Endodermal cell (in vitro differentiated cells): ENCODE measurements at regions not wholly inside any gene's neighbourhood (a gene's known extent, or its start where the extent isn't known, plus 50 kb on each side); places are given as distances from the start of the nearest gene placed in this dataset.

ENCODE experiments used
- DNase-seq: peaks from one replicate; pipeline ENCODE4 v3.0.0-alpha.2; 2017
- H3K27ac ChIP-seq: 2 replicates; pipeline ENCODE4 v1.5.1; 2013; ENCODE audit warnings: mild to moderate bottlenecking, low read depth, low read length, moderate library complexity
- H3K27me3 ChIP-seq: 2 replicates; pipeline ENCODE4 v1.6.1; 2013; ENCODE audit warnings: mild to moderate bottlenecking, low read length, moderate library complexity; ENCODE audit not compliant: insufficient read depth, control insufficient read depth, poor library complexity, severe bottlenecking
- H3K36me3 ChIP-seq: 2 replicates; pipeline ENCODE4 v1.7.0; 2013; ENCODE audit warnings: mild to moderate bottlenecking, low read length, moderate library complexity; ENCODE audit not compliant: control insufficient read depth, insufficient read depth
- H3K4me1 ChIP-seq: one replicate; pipeline ENCODE4 v1.7.0; 2013; ENCODE audit warnings: low read length; ENCODE audit not compliant: control insufficient read depth, insufficient read depth
- H3K4me3 ChIP-seq: 2 replicates; pipeline ENCODE4 v1.5.1; 2013; ENCODE audit warnings: mild to moderate bottlenecking, low read length, moderate library complexity
- H3K9ac ChIP-seq: 2 replicates; pipeline ENCODE4 v1.6.1; 2013; ENCODE audit warnings: mild to moderate bottlenecking, low read length, moderate library complexity; ENCODE audit not compliant: poor library complexity, severe bottlenecking; ENCODE audit errors: extremely low read depth
- H3K9me3 ChIP-seq: 2 replicates; pipeline ENCODE4 v1.6.1; 2013; ENCODE audit warnings: mild to moderate bottlenecking, low read length, moderate library complexity; ENCODE audit not compliant: control insufficient read depth
- H3K27ac Mint-ChIP-seq: 2 replicates; pipeline ENCODE4 v1.8.0; 2020; ENCODE audit warnings: mixed read lengths
- H3K27me3 Mint-ChIP-seq: 2 replicates; pipeline ENCODE4 v1.8.0; 2021; ENCODE audit warnings: mild to moderate bottlenecking, mixed read lengths; ENCODE audit not compliant: insufficient read depth
- H3K36me3 Mint-ChIP-seq: 2 replicates; pipeline ENCODE4 v1.8.0; 2020; ENCODE audit warnings: low read depth, mixed read lengths
- H3K4me1 Mint-ChIP-seq: 2 replicates; pipeline ENCODE4 v1.8.0; 2020; ENCODE audit warnings: mixed read lengths
- H3K4me3 Mint-ChIP-seq: 2 replicates; pipeline ENCODE4 v1.8.0; 2020; ENCODE audit warnings: mild to moderate bottlenecking, moderate library complexity, mixed read lengths
- H3K9me3 Mint-ChIP-seq: 2 replicates; pipeline ENCODE4 v1.8.0; 2020; ENCODE audit warnings: mild to moderate bottlenecking, mixed read lengths
- WGBS, 2 experiments: methylation state at CpG; one replicate each; pipeline versions ENCODE4 v1.1.5 to v1.1.7; 2013; ENCODE audit warnings: missing lambda C conversion rate in 2 of 2, mixed read lengths in 1 of 2; ENCODE audit not compliant: insufficient coverage in 1 of 2, insufficient read length in 1 of 2; 5-methylcytosine and 5-hydroxymethylcytosine counted together
- TF ChIP-seq, protein P1 (sequence below): fragments of 200-600 bp; sonication (generic); conservative IDR thresholded peaks from 2 replicates; pipeline ENCODE4 v1.5.0; 2021; ENCODE audit warnings: antibody characterized with exemption, mild to moderate bottlenecking

DNA sequence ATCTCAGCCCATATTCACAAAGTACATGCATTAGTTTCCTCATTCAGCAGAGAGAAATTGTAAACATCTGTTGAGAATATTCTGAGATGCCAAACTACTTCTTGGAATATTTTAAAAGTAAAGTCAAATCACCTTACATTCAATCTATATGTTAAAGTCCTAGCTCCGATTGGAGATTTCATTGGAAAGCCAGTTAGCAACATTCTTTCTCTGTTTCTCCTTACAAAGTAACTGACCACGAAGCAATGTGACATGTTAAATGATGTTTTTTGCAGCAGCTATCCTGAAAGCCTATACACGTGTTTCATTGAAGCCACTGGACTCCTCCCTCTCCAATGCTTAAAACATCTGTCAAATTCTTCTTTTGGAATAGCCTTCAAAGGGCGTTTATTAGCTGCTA, 379.1 kb upstream of the CCNH start:
- Mint-ChIP-seq H3K9me3 (no peaks in the 10 kb centered on the region), H3K36me3 (no peaks in the 10 kb centered on the region), H3K27me3 (peaks cover 3% of the 10 kb centered on the region), H3K4me3 (no peak overlapping the region), H3K27ac (no peak overlapping the region), H3K4me1 (peaks cover 11% of the 10 kb centered on the region)
- Histone ChIP-seq H3K9ac (no peak overlapping the region), H3K36me3 (no peaks in the 10 kb centered on the region), H3K4me3 (no peak overlapping the region), H3K4me1 (no peaks in the 10 kb centered on the region), H3K27me3 (no peaks in the 10 kb centered on the region), H3K27ac (no peak overlapping the region), H3K9me3 (no peaks in the 10 kb centered on the region)
- TF ChIP-seq, protein P1, sequence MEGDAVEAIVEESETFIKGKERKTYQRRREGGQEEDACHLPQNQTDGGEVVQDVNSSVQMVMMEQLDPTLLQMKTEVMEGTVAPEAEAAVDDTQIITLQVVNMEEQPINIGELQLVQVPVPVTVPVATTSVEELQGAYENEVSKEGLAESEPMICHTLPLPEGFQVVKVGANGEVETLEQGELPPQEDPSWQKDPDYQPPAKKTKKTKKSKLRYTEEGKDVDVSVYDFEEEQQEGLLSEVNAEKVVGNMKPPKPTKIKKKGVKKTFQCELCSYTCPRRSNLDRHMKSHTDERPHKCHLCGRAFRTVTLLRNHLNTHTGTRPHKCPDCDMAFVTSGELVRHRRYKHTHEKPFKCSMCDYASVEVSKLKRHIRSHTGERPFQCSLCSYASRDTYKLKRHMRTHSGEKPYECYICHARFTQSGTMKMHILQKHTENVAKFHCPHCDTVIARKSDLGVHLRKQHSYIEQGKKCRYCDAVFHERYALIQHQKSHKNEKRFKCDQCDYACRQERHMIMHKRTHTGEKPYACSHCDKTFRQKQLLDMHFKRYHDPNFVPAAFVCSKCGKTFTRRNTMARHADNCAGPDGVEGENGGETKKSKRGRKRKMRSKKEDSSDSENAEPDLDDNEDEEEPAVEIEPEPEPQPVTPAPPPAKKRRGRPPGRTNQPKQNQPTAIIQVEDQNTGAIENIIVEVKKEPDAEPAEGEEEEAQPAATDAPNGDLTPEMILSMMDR = no peak
- 79 to 83% methylated on average over 1 to 4 of the region's 4 CpGs for WGBS, 2 experiments
- no peak for DNase-seq

DNA sequence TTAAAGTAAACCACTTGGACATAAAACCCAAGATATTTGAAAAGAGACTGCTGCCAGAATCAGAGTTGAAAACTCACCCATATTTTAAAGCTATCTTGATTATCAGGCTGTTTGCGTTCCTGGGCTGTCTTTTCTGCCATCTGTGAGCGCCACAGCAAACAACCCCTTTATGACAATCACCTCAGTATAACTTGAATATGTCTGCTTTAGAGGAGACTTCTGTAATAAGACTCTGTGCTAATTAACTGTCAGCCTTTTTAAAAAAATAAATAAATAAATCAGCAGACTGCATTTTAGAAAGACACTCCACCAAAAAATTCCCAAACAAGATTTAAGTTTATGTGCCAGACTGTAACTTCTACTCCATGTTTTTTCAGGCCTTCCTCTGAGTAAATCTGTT, 375.7 kb upstream of the CCNH start:
- no peaks in the 10 kb centered on the region for H3K9me3 ChIP-seq
- DNase-seq = no peak
- TF ChIP-seq, protein P1 = no peak
- Mint-ChIP-seq H3K27me3 (peaks cover 11% of the 10 kb centered on the region), H3K36me3 (no peaks in the 10 kb centered on the region), H3K9me3 (no peaks in the 10 kb centered on the region), H3K4me3 (no peak overlapping the region), H3K27ac (no peak overlapping the region), H3K4me1 (peaks cover 11% of the 10 kb centered on the region)
- no peaks in the 10 kb centered on the region for H3K27me3 ChIP-seq
- no peak overlapping the region for H3K4me3 ChIP-seq
- H3K9ac ChIP-seq = no peak overlapping the region
- H3K27ac ChIP-seq = no peak overlapping the region
- WGBS, 2 experiments = 72% methylated on average over 2 of the region's 2 CpGs; no CpG with 5 or more reads in 1 of the 2 experiments
- H3K4me1 ChIP-seq = no peaks in the 10 kb centered on the region
- H3K36me3 ChIP-seq = no peaks in the 10 kb centered on the region

DNA sequence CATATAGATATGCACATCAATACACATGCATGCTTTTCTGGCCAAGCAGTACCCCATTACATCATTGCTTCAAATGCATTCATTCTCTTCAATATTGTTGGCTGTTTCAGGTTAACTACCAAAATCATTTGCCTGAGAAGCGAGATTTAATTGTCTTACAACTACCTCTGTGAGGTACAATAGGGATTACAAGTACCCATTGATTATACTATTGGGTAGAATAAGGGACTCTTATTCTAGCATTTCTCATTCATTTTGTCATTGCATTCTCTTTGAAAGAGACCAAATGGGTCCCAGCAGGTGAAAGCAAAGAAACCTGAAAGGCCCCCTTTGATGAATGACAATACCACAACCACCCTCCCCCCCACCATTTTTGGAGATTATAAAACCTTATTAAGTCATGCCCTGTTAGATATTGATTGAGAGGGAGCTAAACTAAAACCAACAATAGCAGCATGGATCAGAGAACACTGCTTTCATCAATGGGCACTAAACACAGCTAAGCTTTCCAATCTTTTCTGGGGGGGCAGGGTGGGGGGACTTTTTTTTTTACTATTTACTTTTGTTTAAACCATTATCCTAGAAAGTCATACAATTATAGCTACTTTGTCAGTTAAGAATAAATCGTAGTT, 375.0 kb upstream of the CCNH start:
- H3K27ac Mint-ChIP-seq = no peak overlapping the region
- TF ChIP-seq, protein P1 = no peak
- Histone ChIP-seq H3K27me3 (no peaks in the 10 kb centered on the region), H3K4me3 (no peak overlapping the region), H3K9me3 (no peaks in the 10 kb centered on the region), H3K9ac (no peak overlapping the region), H3K36me3 (no peaks in the 10 kb centered on the region), H3K27ac (no peak overlapping the region), H3K4me1 (no peaks in the 10 kb centered on the region)
- peaks cover 11% of the 10 kb centered on the region for H3K4me1 Mint-ChIP-seq
- 22% methylated on average over 2 of the region's 2 CpGs; no CpG with 5 or more reads in 1 of the 2 experiments for WGBS, 2 experiments
- DNase-seq = peak; percentile 49
- H3K27me3 Mint-ChIP-seq = peaks cover 11% of the 10 kb centered on the region
- H3K4me3 Mint-ChIP-seq = no peak overlapping the region
- no peaks in the 10 kb centered on the region for H3K9me3 Mint-ChIP-seq
- H3K36me3 Mint-ChIP-seq = no peaks in the 10 kb centered on the region
